GM19025 (cell line): ENCODE measurements at regions not wholly inside any gene's neighbourhood (a gene's known extent, or its start where the extent isn't known, plus 50 kb on each side); places are given as distances from the start of the nearest gene placed in this dataset.

Experiments used
- ATAC-seq: cut with Tn5 transposase; IDR thresholded peaks from one replicate; pipeline ENCODE4 v1.9.1; 2021; ENCODE audit warnings: mild to moderate bottlenecking, low read depth, moderate library complexity; ENCODE audit not compliant: unreplicated experiment

DNA sequence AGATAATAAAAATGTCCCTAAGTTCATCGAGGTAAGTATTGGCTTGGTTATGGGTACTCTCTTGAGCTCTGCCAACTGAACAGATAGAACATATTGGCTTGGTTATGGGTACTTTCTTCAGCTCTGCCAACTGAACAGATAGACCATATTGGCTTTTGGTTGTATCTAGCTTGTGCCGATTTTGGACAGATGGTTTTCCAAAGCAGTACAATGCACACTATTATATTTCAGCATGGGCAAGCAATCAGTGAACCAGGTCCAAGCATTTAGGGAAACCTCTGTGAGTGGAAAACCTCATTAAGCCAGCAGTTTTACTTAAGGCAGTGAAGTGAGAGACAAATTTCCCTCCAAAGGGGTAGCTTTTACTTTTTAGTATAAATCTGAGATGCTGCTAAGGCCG is 1440.5 kb upstream of the SPRY2 start:
- ATAC-seq = no peak

- ATAC-seq = no peak
Measured at GRCh38 chr13:81779876-81780275, 1439.0 kb upstream of the SPRY2 start.

DNA sequence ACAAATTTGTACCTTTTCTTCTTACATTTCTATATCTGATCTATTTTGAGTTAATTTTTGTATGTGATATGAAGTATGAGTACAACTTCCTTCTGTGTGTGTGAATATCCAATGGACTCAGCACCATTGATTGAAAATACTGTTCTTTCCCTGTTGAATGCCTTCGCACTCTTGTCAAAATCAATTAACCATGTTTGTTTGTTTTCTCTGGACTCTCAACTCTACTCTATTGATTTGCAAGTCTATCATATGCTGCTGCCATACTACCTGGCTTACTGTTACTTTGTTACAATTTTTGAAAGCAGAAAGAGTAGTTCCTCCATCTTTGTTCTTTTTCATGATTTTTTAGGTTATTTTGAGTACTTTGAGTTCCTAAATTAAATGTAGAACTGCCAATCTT is 1437.4 kb upstream of the SPRY2 start:
- no peak for ATAC-seq

- no peak for ATAC-seq
Measured at GRCh38 chr13:81773263-81773662, 1432.3 kb upstream of the SPRY2 start.

GRCh38 chr13:81771951-81772350 is 1431.0 kb upstream of the SPRY2 start:
- no peak for ATAC-seq

GRCh38 chr13:81770868-81771505 is 1430.1 kb upstream of the SPRY2 start:
- ATAC-seq = no peak

DNA sequence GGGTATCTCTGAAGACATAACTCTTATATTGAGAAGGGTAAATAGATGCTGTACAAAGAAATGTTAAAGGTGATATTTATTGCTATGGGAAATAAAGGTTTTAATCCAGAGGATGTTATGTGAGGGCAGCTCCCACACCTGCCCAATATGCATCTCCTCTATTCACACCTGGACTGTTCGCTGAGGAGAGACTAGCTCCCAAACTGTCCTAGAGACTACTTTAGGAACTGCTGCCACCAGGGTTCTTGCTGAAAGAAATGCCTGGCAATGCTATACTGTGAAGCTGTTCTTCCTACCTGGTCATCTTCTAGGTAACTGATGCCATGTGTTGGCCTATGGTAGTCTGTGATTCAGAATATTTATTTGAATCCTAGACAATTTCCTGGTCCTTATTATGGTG is 1421.5 kb upstream of the SPRY2 start:
- no peak for ATAC-seq

DNA sequence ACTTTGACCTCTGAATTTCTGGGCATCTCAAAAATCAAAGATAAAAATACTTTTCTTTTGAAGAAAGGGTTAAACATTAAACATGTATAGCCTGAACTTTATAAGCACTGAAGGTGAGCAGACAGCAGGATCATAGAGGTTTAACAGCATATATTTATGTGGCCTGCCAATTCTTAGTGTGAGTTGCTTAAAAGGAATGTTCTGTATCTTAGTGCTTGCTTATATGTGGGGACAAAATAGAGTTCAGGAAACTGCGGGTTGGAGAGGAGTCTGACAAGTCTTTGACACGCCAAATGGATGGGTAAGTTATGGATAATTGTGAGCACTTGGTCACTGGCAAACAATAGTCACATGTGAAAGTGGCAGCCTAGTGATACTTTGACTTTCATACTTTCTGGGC is 1419.4 kb upstream of the SPRY2 start:
- ATAC-seq = no peak

DNA sequence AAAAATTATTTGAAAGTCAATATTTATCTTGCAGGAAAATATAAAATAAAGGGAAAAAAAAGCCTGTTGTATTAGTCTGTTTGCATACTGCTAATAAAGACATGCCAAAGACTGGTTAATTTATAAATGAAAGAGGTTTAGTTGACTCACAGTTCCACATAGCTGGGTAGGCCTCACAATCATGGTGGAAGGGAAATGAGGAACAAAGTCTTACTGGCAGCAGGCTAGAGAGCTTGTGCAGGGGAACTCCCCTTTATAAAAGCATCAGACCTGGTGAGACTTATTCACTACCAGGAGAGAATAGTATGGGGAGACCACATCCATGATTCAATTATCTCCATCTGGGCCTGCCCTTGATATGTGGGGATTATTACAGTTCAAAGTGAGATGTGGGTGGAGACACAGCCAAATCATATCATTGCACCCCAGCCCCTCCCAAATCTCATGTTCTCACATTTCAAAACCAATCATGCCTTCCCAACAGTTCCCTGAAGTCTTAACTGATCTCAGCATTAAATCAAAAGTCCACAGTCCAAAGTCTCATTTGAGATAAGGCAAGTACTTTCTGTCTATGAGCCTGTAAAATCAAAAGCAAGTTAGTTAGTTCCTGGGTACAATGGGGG is 1416.5 kb upstream of the SPRY2 start:
- no peak for ATAC-seq

GRCh38 chr13:81745391-81745790 is 1404.5 kb upstream of the SPRY2 start:
- no peak for ATAC-seq

GRCh38 chr13:81738364-81738763 is 1397.4 kb upstream of the SPRY2 start:
- ATAC-seq = no peak

DNA sequence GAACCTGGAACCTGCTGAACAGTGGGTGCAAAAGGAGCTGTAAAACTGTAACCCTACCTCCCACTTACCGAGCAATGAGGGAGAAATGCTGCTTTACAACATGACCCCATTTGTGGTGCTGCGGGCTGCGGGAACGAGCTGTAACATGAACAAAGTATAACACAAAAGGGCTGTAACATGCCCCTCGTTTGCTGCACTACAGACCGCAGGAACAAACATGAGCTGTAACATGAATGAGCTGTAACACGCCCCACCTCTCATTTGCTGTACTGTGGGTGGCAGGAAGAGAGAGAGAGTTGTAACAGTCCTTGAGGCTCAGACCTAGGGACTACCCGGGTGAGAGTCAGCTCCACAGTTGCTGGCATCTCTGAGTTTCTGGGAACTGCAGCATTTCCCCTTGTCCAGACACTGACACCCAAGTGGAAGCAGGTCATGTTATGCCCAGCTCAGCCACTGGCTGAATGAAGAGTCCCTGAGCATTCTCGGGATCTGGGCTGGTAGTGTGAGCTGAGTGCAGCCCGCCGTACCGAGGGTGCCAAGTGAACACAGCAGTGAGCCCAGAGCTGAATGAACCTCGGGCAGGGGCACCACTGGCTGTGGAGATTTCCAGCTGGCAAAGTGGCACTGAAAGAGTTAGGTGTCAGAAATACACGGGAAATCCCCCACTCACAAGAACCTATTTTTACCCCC is 1385.3 kb upstream of the SPRY2 start:
- ATAC-seq = no peak

DNA sequence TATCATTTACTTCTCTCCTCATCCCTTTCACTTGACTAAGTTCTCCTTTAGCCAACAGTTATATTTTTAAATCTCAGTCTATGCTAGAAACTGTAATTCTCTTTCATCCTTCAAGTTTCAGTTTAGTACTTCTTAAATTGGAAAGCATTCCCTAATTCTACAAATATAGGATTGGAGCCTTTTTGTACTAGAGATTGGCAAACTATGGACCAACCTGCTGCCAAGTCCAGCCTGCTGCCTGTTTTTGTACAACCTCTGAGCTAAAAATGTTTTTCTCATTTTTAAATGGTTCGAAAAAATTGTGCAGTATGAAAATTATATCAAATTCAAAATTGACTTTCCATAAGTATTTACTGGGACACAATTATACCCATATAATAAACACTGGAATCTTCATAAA is 1381.5 kb upstream of the SPRY2 start:
- no peak for ATAC-seq

DNA sequence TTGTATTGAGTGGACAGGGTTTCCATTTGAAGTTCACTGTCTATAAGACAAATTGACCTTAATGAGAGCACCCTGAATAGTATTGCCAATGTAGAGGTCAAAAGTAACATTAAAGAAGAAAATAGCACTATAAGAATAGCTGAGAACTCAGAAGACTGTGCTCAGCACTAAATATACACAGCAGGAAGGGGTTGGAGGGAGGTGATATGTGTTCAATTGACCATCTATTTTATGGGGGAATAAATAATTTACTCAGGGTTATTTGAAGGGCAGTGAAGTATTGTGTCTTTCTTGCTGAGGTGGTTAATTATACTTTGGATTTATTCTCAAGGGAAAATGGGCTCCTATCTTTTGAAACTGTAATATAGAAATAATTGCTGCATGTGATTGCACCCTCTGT is 1380.5 kb upstream of the SPRY2 start:
- ATAC-seq = no peak

DNA sequence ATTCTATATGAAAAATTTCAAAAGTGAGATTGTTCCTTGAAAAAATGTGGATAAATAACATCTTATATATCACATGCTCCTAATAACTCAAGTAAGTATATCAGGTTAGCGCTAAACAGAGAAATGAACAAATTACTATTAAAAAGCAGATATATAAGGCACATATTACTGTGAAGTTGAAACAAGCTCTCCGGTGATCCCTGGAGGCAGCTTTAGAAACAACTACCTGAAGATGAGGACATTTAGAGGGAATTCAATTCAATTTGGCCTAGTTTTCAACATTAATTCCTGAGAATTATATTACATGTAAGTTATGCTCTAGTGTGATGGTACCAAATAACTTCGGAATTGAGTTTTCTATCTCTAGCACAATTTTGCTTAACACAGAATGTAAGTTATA is 1373.6 kb upstream of the SPRY2 start:
- no peak for ATAC-seq

DNA sequence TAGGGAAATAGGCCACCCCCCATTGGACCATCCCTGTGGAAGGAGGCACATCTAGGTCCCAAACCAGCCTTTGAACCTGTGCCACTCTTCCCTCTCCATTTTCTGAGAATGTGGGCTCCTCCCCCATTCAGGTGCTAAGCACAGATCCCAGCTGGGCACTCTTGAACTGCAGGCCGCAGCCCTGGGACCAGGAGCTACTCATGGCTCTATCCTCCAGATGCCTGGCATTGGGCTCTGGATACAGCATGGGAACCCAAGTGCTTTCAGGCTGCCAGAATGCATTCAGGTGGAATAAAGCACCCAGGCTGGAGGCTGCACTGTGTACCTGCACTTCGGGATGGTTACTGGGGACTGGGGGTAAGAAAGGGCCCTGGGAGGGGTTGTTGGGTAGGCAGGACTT is 1372.3 kb upstream of the SPRY2 start:
- ATAC-seq = no peak

- no peak for ATAC-seq
Measured at GRCh38 chr13:81697826-81698225, 1356.9 kb upstream of the SPRY2 start.

DNA sequence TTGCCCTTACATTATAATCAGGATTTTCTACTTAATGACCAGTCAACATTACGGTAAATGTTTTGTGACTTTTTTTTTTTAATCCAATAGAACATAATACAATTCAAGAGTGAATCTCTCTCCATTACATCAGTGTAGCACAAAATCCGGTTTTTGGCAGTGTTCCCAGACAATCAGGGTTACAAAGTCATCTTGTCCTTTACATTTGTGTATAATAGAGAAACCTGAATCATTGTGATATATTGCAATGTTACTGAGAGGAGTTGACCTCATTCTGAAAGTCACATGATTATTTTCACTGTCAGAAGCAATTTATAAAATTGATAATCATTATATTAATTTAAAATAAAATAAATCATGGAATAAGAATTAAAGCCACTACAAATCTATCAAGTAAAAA is 1346.0 kb upstream of the SPRY2 start:
- ATAC-seq = no peak

DNA sequence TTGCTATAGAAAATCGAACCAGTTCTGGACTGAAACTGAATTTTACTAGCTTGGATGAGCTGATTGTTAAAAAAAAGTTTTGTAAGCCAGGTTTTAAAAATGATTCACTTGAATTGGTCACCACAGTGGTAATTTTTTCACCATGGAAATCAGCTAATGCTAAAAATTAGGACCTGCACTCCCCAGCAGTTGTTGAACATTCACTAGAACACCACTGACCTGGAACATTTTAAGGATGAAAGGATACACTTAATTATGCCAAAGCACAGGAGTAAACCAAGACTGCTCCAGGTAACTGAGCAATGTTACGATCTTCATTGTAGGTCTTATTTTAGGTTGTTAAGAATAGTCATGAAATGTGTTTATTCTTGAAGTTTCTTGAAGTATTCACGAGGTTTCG is 1342.6 kb upstream of the SPRY2 start:
- no peak for ATAC-seq

DNA sequence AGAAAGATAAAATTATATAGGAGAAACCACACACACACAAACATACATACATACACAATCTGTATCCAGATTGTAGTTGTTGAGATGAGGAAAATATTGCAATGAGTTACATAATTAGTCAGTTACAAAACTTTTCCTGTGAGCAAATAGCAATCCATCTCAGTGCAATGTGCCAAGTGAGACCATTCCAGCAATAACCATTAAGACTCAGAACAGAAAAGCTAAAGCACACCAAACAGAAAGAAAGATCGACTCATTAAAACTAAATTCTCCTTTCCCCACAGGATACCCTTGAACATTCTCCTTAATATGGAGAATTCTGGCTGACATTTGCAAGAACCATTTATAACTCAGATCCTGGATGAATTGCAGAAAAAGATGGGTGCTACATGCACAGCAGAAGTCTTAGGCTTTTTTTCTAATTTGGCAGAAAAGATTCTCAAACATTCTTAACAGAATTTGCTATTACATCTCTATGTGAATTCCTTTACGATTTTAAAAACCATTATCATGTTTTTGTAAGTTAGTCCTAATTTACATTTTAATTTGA is 1341.2 kb upstream of the SPRY2 start:
- no peak for ATAC-seq

DNA sequence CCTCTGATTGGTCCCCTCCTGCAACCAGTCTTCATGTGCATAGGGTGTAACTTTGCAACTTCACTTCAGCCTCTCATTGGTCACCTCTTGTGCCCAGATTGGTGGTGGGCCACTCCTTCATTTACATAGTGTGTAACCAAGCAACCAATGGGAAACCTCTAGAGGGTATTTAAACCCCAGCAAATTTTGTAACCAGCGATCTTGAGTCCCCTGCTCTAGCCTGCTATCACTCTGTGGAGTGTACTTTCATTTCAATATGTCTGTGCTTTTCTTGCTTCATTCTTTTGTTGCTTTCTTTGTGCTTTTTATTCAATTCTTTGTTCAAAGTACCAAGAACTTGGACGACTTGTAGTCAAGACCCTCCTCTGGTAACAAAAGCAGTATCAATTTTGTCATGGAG is 1336.9 kb upstream of the SPRY2 start:
- ATAC-seq = no peak

- no peak for ATAC-seq
Measured at GRCh38 chr13:81676008-81676407, 1335.1 kb upstream of the SPRY2 start.
